ENCODE measurements at regions not wholly inside any gene's neighbourhood (a gene's known extent, or its start where the extent isn't known, plus 50 kb on each side); places are given as distances from the start of the nearest gene placed in this dataset.

DNA sequence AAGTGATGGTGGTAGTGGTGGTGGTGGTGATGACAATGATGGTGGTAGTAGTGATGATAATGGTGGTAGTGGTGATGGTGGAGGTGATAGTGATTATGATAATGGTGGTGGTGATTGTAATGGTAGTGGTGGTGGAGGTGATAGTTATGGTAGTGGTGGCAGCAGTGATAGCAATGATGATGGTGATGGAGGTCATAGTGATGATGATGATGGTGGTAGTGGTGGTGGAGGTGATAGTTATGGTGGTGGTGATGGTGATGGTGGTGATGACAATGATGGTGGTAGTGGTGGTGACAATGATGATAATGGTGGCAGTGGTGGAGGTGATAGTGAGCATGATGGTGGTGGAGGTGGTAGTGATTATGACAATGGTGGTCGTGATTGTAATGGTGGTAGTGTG, 191.7 kb upstream of the RNF32 start:
- Histone ChIP-seq H3K27ac (ENCODE audit: low read depth, low read length) (no peak overlapping the region), H3K9ac (ENCODE audit: low read length) (no peak overlapping the region), H3K4me1 (ENCODE audit: control insufficient read depth, insufficient read depth, low read length) (no peaks in the 10 kb centered on the region), H3K27me3 (ENCODE audit: control insufficient read depth, insufficient read depth, low read length) (no peaks in the 10 kb centered on the region), H3K4me3 (ENCODE audit: low read length) (no peak overlapping the region), H3K36me3 (ENCODE audit: control insufficient read depth, insufficient read depth, low read length) (no peaks in the 10 kb centered on the region)

DNA sequence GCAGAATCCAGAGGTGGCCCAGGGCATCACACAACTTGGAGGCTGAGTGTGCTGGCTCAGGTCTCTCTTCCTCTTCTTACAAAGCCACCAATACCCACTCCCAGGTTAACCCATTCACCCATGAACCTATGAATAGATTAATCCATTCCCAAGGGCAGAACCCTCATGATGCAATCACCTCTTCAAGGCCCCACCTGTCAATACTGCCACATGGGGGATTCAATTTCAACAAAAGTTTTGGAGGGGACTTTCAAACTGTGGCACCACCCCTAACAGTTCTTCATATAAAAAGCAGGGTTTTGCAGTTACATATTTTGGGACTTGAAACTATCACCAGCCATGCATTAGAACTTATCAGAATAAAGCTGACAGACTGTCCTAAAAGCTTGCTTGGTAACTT, 193.6 kb upstream of the RNF32 start:
- Histone ChIP-seq H3K4me3 (ENCODE audit: low read length) (no peak overlapping the region), H3K27ac (ENCODE audit: low read depth, low read length) (no peak overlapping the region), H3K36me3 (ENCODE audit: control insufficient read depth, insufficient read depth, low read length) (no peaks in the 10 kb centered on the region), H3K27me3 (ENCODE audit: control insufficient read depth, insufficient read depth, low read length) (no peaks in the 10 kb centered on the region), H3K4me1 (ENCODE audit: control insufficient read depth, insufficient read depth, low read length) (no peaks in the 10 kb centered on the region), H3K9ac (ENCODE audit: low read length) (no peak overlapping the region)

DNA sequence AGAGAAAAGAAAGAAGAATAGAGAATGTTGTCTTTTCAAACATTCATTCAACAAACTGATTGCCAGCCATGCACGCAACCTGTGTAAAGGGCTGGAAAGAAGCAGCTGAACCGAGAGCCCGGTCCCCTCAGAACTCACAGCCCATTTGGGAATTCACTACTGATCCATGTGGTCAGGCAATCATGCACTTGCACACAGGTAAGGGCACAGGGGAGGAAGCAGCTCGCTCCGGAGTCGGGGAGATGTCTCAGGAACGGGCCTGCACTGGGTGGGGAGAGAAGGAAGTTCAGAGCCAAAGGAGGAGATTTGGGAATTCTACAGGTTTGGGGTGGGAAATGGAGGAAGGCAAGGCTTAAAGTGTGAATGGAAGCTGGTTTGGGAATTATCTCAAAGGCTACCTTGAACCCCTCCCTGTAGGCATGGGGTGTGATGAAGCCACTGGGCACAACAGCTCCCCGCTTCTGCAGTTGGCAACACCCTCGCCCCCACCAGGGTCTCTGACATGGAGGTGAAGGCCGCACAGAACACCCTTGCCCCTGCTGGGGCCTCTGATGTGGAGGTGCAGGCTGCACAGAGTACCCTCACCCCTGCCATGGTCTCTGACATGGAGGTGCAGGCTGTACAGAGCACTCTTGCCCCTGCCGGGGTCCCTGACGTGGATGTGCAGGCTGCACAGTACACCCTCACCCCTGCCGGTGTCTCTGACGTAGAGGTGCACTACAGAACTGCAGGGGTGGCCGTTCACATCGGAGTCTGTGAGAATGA, 194.4 kb upstream of the RNF32 start:
- Histone ChIP-seq H3K4me1 (ENCODE audit: control insufficient read depth, insufficient read depth, low read length) (no peaks in the 10 kb centered on the region), H3K4me3 (ENCODE audit: low read length) (no peak overlapping the region), H3K27ac (ENCODE audit: low read depth, low read length) (no peak overlapping the region), H3K36me3 (ENCODE audit: control insufficient read depth, insufficient read depth, low read length) (no peaks in the 10 kb centered on the region), H3K9ac (ENCODE audit: low read length) (no peak overlapping the region), H3K27me3 (ENCODE audit: control insufficient read depth, insufficient read depth, low read length) (no peaks in the 10 kb centered on the region)

DNA sequence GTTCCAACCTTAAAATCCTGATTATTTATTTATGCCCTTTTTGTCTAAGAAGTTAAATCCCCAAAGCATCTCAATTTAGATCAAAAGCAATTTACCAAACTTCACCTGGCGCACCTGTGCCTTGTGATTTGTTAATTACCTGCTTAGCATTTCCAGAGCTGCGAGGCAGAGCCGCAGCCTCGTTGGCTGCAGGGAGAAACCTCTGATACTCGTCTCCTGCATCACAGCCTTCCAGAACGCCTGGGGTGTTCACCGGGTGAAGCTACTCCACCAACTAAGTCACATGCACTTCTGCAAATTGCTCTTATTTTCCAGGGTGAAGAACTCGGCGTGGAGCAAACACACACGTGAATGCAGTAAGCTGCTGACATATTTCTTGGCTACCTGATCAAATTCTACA, 198.1 kb upstream of the RNF32 start:
- H3K4me1 ChIP-seq (ENCODE audit: control insufficient read depth, insufficient read depth, low read length): no peaks in the 10 kb centered on the region
- H3K27me3 ChIP-seq (ENCODE audit: control insufficient read depth, insufficient read depth, low read length): no peaks in the 10 kb centered on the region
- no peak overlapping the region for H3K27ac ChIP-seq (ENCODE audit: low read depth, low read length)
- H3K36me3 ChIP-seq (ENCODE audit: control insufficient read depth, insufficient read depth, low read length): no peaks in the 10 kb centered on the region
- H3K9ac ChIP-seq (ENCODE audit: low read length): no peak overlapping the region
- H3K4me3 ChIP-seq (ENCODE audit: low read length): no peak overlapping the region

DNA sequence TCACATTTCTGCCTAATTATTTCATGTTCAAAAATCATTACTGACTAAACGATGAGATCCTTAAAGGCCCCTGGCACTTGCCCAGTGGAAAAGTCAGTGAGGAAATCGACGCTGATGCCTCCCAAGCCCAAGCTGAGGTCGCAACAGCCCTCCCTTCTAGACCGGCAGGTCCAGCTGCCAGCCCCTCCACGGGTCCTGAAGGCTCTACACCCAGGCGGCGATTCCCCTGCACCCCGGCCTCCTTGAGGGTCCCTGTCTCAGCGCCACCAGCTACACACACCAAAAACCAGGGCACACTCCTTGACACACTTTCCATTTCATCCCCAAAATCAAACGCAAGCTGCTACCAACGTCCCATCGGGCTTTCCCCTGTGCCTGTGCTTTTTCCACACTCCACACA, 200.1 kb upstream of the RNF32 start:
- H3K4me1 ChIP-seq (ENCODE audit: control insufficient read depth, insufficient read depth, low read length): no peaks in the 10 kb centered on the region
- H3K4me3 ChIP-seq (ENCODE audit: low read length): no peak overlapping the region

DNA sequence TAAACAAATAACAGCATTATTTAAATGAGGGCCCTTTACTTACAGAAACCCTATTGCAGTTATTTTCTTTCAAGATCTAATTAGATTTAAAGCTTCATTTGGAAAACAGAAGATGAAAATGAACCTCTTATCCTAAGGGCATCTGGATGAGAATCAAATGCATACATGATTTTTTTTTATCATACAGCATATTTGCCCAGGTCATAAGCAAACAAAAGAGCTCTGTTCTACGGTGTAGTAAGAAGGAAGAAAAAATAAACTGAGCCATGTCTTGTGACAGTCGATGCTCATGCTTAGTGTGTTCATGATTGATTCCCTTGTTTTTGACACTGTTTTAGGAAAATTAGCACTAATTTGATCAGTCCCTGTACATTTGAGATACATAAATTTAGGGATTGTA, 202.6 kb upstream of the RNF32 start:
- Histone ChIP-seq H3K27me3 (ENCODE audit: control insufficient read depth, insufficient read depth, low read length) (no peaks in the 10 kb centered on the region), H3K4me3 (ENCODE audit: low read length) (no peak overlapping the region), H3K27ac (ENCODE audit: low read depth, low read length) (no peak overlapping the region), H3K4me1 (ENCODE audit: control insufficient read depth, insufficient read depth, low read length) (no peaks in the 10 kb centered on the region), H3K9ac (ENCODE audit: low read length) (no peak overlapping the region), H3K36me3 (ENCODE audit: control insufficient read depth, insufficient read depth, low read length) (no peaks in the 10 kb centered on the region)

More for the DNA sequence above, 200.1 kb upstream of the RNF32 start:
- Histone ChIP-seq H3K36me3 (ENCODE audit: control insufficient read depth, insufficient read depth, low read length) (no peaks in the 10 kb centered on the region), H3K9ac (ENCODE audit: low read length) (no peak overlapping the region), H3K27ac (ENCODE audit: low read depth, low read length) (no peak overlapping the region), H3K27me3 (ENCODE audit: control insufficient read depth, insufficient read depth, low read length) (no peaks in the 10 kb centered on the region)

DNA sequence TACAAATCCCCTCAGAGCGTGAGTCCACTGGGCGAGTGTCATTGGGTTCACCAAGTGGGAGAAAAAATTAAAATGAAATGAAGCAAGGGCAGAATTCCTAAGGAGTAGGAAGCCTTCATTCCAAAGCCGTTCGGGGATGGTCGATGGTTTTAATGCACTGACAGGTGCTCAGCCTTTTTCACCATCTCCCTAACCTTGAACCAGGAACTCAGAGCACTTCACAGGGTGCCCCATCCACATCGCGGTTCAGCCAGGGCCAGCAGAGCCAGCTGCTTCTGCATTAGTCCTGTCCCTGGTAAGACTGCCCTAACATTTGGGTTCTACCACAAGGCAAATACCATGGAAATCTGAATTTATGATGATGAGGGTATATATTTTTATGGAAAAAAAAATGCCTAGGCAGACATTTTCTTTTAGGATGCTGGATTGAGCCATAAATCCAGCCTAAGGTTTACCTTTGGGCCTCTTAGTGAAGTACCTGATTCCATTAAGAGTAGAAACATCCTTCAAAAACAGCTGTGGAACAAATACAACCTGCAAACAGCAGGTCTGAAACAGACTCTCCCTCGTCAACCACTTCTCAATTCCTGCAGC, 203.5 kb upstream of the RNF32 start:
- Histone ChIP-seq H3K9ac (ENCODE audit: low read length) (no peak overlapping the region), H3K27me3 (ENCODE audit: control insufficient read depth, insufficient read depth, low read length) (no peaks in the 10 kb centered on the region), H3K4me3 (ENCODE audit: low read length) (no peak overlapping the region), H3K4me1 (ENCODE audit: control insufficient read depth, insufficient read depth, low read length) (no peaks in the 10 kb centered on the region), H3K36me3 (ENCODE audit: control insufficient read depth, insufficient read depth, low read length) (no peaks in the 10 kb centered on the region), H3K27ac (ENCODE audit: low read depth, low read length) (no peak overlapping the region)

DNA sequence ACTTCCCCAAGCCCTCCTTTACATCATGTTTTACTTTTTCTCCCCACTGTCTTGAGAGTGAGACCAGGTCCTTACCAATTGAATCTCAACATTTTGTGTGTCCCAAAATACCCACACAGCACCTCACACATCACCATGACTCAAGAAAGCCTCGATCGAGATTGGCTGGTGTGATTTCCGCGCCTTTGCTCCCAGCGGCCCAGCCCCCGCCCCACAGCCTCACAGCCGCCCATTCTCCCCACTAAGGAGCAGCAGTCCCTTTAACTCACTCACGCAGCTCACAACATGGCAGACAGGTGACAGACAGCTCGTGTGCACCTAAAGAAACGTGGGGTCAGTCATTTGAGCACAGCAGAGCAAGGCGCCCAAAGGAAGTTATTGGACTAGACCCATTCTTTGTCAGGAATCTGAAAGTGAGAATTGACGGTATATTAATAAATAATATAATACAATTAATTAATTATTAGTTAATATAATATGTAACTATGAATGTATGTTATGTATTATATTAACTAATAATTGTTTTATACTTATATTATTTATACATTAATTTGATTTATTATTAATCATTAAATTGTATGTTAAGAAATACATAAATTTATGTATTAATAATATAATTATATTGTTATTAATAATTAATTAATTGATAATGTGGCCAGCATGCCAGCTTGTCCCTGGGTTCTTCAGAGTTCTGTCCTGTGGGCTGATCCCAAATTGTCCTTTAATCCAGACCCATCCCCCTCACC, 204.9 kb upstream of the RNF32 start:
- no peak overlapping the region for H3K4me3 ChIP-seq (ENCODE audit: low read length)
- H3K4me1 ChIP-seq (ENCODE audit: control insufficient read depth, insufficient read depth, low read length): no peaks in the 10 kb centered on the region
- H3K9ac ChIP-seq (ENCODE audit: low read length): no peak overlapping the region
- H3K36me3 ChIP-seq (ENCODE audit: control insufficient read depth, insufficient read depth, low read length): no peaks in the 10 kb centered on the region
- no peak overlapping the region for H3K27ac ChIP-seq (ENCODE audit: low read depth, low read length)
- no peaks in the 10 kb centered on the region for H3K27me3 ChIP-seq (ENCODE audit: control insufficient read depth, insufficient read depth, low read length)

DNA sequence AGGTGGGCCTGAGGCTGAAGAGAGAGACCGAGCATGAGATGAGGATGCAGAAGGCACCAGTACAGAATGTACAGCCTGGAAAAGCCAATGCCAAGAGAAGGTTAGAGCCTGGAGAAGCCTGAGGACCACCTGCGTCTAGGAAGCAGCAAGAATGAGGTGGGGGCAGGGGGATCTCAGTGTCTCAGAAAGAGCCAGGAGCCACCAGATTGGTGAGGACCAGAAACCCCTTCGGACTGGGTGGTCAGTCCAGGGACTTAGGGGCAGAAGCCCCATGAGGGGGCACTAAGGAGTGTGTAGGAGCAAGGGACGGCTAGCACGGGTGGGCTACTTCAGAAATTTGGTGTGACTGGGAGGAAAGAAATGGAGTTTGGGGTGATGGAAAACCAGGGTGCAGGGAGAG, 205.9 kb upstream of the RNF32 start:
- Histone ChIP-seq H3K4me3 (ENCODE audit: low read length) (no peak overlapping the region), H3K36me3 (ENCODE audit: control insufficient read depth, insufficient read depth, low read length) (no peaks in the 10 kb centered on the region), H3K4me1 (ENCODE audit: control insufficient read depth, insufficient read depth, low read length) (no peaks in the 10 kb centered on the region), H3K27me3 (ENCODE audit: control insufficient read depth, insufficient read depth, low read length) (no peaks in the 10 kb centered on the region), H3K9ac (ENCODE audit: low read length) (no peak overlapping the region), H3K27ac (ENCODE audit: low read depth, low read length) (no peak overlapping the region)

DNA sequence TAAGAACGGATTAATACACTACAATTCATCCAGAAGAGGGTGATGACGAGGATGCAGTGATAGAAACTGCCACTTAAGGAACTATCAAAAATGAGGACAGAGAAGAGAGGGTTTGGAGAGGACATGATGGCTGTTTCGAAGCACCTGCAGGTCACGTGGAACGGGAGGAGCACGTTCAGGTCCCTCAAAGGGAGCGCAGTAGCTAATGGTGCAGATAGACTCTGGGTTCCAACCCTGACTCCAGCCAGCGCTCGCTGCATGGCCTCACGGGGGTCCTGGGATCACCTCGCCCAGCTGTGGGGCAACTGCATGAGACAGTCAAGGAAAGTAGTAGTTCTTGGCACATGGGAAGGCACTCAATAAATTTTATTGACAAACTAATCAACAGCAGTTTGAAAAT, 208.6 kb upstream of the RNF32 start:
- Histone ChIP-seq H3K4me3 (ENCODE audit: low read length) (no peak overlapping the region), H3K27ac (ENCODE audit: low read depth, low read length) (no peak overlapping the region), H3K9ac (ENCODE audit: low read length) (no peak overlapping the region), H3K36me3 (ENCODE audit: control insufficient read depth, insufficient read depth, low read length) (no peaks in the 10 kb centered on the region), H3K4me1 (ENCODE audit: control insufficient read depth, insufficient read depth, low read length) (no peaks in the 10 kb centered on the region), H3K27me3 (ENCODE audit: control insufficient read depth, insufficient read depth, low read length) (no peaks in the 10 kb centered on the region)

DNA sequence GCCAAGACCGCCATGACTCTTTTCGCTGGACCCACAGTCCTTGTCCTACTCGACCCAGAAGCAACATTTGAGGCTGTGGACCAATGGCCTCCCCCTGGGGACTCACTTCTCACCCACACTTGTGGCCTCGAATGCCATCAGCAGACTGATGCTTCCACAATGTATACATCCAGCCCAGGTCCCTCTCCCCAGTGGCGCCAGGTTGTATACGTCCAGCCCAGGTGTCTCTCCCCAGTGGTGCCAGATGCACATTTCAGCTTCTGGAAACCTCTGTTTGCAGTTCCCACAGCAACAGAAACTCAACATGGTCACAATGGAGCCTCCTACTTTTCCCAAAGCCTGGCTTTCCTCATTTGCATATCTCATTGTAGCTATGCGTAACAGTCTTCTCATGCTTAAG, 210.5 kb upstream of the RNF32 start:
- H3K27me3 ChIP-seq (ENCODE audit: control insufficient read depth, insufficient read depth, low read length): no peaks in the 10 kb centered on the region
- H3K4me3 ChIP-seq (ENCODE audit: low read length): no peak overlapping the region
- H3K9ac ChIP-seq (ENCODE audit: low read length): no peak overlapping the region
- no peaks in the 10 kb centered on the region for H3K36me3 ChIP-seq (ENCODE audit: control insufficient read depth, insufficient read depth, low read length)
- H3K4me1 ChIP-seq (ENCODE audit: control insufficient read depth, insufficient read depth, low read length): no peaks in the 10 kb centered on the region
- no peak overlapping the region for H3K27ac ChIP-seq (ENCODE audit: low read depth, low read length)

DNA sequence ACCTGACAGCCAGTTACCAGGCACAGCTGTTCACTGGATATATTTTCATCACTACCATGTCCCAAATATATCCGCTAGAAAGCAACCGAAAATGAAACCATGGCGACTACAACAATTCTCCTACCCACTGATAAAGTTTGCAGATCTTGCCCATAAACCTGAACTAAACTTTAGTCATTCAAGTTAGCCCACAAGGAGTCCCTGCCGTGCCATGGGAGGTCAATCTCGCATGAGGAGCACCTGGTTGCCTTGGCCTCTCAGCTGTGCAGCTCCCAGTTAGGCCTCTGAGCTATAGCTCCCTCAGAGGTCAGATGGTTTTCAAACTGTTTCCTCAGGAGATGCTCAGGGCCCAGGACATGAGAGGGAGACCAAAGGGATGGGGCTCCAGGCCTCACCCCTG, 211.1 kb upstream of the RNF32 start:
- Histone ChIP-seq H3K27ac (ENCODE audit: low read depth, low read length) (no peak overlapping the region), H3K36me3 (ENCODE audit: control insufficient read depth, insufficient read depth, low read length) (no peaks in the 10 kb centered on the region), H3K4me3 (ENCODE audit: low read length) (no peak overlapping the region), H3K9ac (ENCODE audit: low read length) (no peak overlapping the region), H3K4me1 (ENCODE audit: control insufficient read depth, insufficient read depth, low read length) (no peaks in the 10 kb centered on the region), H3K27me3 (ENCODE audit: control insufficient read depth, insufficient read depth, low read length) (no peaks in the 10 kb centered on the region)

Measured in rectal smooth muscle tissue (tissue), 1 donor.